Vagina (tissue), 2 donors: ENCODE measurements at regions not wholly inside any gene's neighbourhood (a gene's known extent, or its start where the extent isn't known, plus 50 kb on each side); places are given as distances from the start of the nearest gene placed in this dataset.
"Not testable (repeated sequence)": the region's sequence is repeated elsewhere in the genome, so short reads cannot be mapped to it uniquely, and the experiment has no call there.

Experiments used
- CTCF ChIP-seq, 3 experiments: fragments of 450-650 bp in 2 of 3; fragments of 200-600 bp in 1 of 3; sonication (generic) in 1 of 3; IDR thresholded peaks; one replicate each; pipeline ENCODE4 v1.5.1; 2017 to 2019; ENCODE audit warnings: antibody characterized with exemption in 3 of 3, mild to moderate bottlenecking in 2 of 3, moderate library complexity in 2 of 3
- POLR2A ChIP-seq, 2 donors: fragments of 450-650 bp; IDR thresholded peaks; one replicate each; pipeline ENCODE4 v1.6.1; 2017; ENCODE audit warnings: antibody characterized with exemption in 2 of 2, mild to moderate bottlenecking in 2 of 2, moderate library complexity in 2 of 2
- POLR2AphosphoS5 ChIP-seq, 2 donors: sonication (generic); formaldehyde crosslinking; IDR thresholded peaks; one replicate each; pipeline ENCODE4 v1.9.0; 2017; ENCODE audit warnings: antibody characterized with exemption in 2 of 2, mild to moderate bottlenecking in 2 of 2, low read depth in 1 of 2; ENCODE audit not compliant: insufficient read depth in 1 of 2

DNA sequence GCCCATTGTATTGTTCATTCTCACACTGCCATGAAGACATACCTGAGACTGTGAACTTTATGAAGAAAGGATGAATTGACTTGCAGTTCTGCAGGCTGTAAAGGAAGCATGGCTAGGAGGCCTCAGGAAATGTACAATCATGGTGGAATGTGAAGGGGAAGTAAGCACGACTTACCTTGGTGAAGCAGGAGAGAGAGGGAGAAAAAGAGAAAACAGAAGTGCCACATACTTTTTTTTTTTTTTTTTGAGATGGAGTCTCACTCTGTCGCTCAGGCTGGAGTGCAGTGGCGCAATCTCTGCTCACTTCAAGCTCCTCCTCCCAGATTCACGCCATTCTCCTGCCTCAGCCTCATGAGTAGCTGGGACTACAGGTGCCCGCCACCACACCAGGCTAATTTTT is 871.9 kb upstream of the B3GALT2 start:
- not testable (repeated sequence) for TF ChIP-seq CTCF (IDR thresholded peaks at IDR 0.05); POLR2A (IDR thresholded peaks at IDR 0.05); POLR2AphosphoS5 (IDR thresholded peaks at IDR 0.05; ENCODE audit: insufficient read depth in 1 of 2, low read depth in 1 of 2)
